Endothelial cell of umbilical vein (primary cell): ENCODE measurements at regions not wholly inside any gene's neighbourhood (a gene's known extent, or its start where the extent isn't known, plus 50 kb on each side); places are given as distances from the start of the nearest gene placed in this dataset.

Experiments
- BruUV-seq: library from RNA; stranded (reverse); fragments of 400-500 nt; replicated peaks from 2 replicates; lab custom pipeline; 2021; lab: Mats Ljungman, UMichigan
- CTCF ChIA-PET: fragments of 300-600, 350-600 bp; sonication (Branson Sonifier 250); formaldehyde crosslinking; loops from one replicate; lab custom pipeline; 2021; ENCODE audit warnings: antibody characterized with exemption, inconsistent platforms; lab: Charles Lee
- POLR2A ChIA-PET: fragments of 300-600, 350-600 bp; sonication (Branson Sonifier 250); formaldehyde crosslinking; loops from one replicate; lab custom pipeline; 2021; ENCODE audit warnings: antibody characterized with exemption, inconsistent platforms; lab: Charles Lee
- DNase-seq: peaks from one replicate; pipeline ENCODE4 v3.0.0-alpha.2; 2011; ENCODE audit warnings: low read depth, low spot score
- FAIRE-seq: peaks from 2 replicates; lab custom pipeline; 2011; peaks lifted over from hg19 to GRCh38; lab: Jason Lieb, UNC
- H2AFZ ChIP-seq: 2 replicates; pipeline ENCODE4 v1.6.0; 2012; ENCODE audit warnings: low read depth, low read length, control low read depth, inconsistent platforms
- H3K27ac ChIP-seq: 2 replicates; pipeline ENCODE4 v1.5.1; 2011; ENCODE audit warnings: low read depth, mild to moderate bottlenecking, control low read depth, low read length, moderate library complexity; ENCODE audit not compliant: insufficient read depth
- H3K27me3 ChIP-seq, 2 experiments: 2 replicates each; pipeline versions ENCODE4 v1.6.0 to v1.6.1; 2011; ENCODE audit warnings: low read length in 2 of 2, mixed read lengths in 1 of 2; ENCODE audit not compliant: control insufficient read depth in 2 of 2, insufficient read depth in 2 of 2
- H3K36me3 ChIP-seq, 2 experiments: 2 replicates in 1 of 2; 3 replicates in 1 of 2; pipeline ENCODE4 v1.5.1; 2011; ENCODE audit warnings: low read length in 2 of 2, mild to moderate bottlenecking in 1 of 2, moderate library complexity in 1 of 2; ENCODE audit not compliant: control insufficient read depth in 2 of 2, insufficient read depth in 2 of 2; ENCODE audit errors: extremely low read depth in 1 of 2
- H3K4me1 ChIP-seq: 3 replicates; pipeline ENCODE4 v1.5.1; 2011; ENCODE audit warnings: mild to moderate bottlenecking, low read length; ENCODE audit not compliant: control insufficient read depth, insufficient read depth; ENCODE audit errors: extremely low read depth
- H3K4me2 ChIP-seq: 2 replicates; pipeline ENCODE4 v1.6.1; 2011; ENCODE audit warnings: low read length, control low read depth, mixed read lengths; ENCODE audit not compliant: insufficient read depth
- H3K4me3 ChIP-seq, 3 experiments: fragments of 200-600 bp in 1 of 3; sonication (generic), shearing (Covaris generic) in 1 of 3; replicated peaks in 1 of 3; 2 replicates each; pipeline ENCODE4 v1.5.1; 2011 to 2016; ENCODE audit warnings: control low read depth in 3 of 3, low read length in 3 of 3, mild to moderate bottlenecking in 2 of 3, inconsistent platforms in 1 of 3, low read depth in 1 of 3, moderate library complexity in 1 of 3; ENCODE audit not compliant: insufficient read depth in 1 of 3
- H3K79me2 ChIP-seq: 2 replicates; pipeline ENCODE4 v1.6.0; 2012; ENCODE audit warnings: low read length, inconsistent platforms; ENCODE audit not compliant: control insufficient read depth, insufficient read depth
- H3K9ac ChIP-seq: replicated peaks from 2 replicates; pipeline ENCODE3; 2011; ENCODE audit warnings: low read length, control low read depth; ENCODE audit not compliant: insufficient read depth; ENCODE audit errors: extremely low read depth
- H3K9me1 ChIP-seq: replicated peaks from 3 replicates; pipeline ENCODE4 v1.6.0; 2011; ENCODE audit warnings: mild to moderate bottlenecking, low read length; ENCODE audit not compliant: control insufficient read depth, insufficient read depth; ENCODE audit errors: extremely low read depth
- H3K9me3 ChIP-seq: replicated peaks from 2 replicates; pipeline ENCODE4 v1.5.1; 2012; ENCODE audit warnings: low read length, inconsistent platforms; ENCODE audit not compliant: control insufficient read depth, insufficient read depth
- H4K20me1 ChIP-seq: replicated peaks from 2 replicates; pipeline ENCODE3; 2011; ENCODE audit warnings: mild to moderate bottlenecking, low read length; ENCODE audit not compliant: control insufficient read depth, insufficient read depth; ENCODE audit errors: extremely low read depth
- EZH2 ChIP-seq: IDR thresholded peaks from 2 replicates; pipeline ENCODE4 v1.6.1; 2012; ENCODE audit warnings: borderline replicate concordance, low read depth, mild to moderate bottlenecking, moderate library complexity, low read length, inconsistent platforms; ENCODE audit not compliant: severe bottlenecking
- FOS ChIP-seq: IDR thresholded peaks from 2 replicates; pipeline ENCODE4 v1.6.1; 2011; ENCODE audit warnings: mild to moderate bottlenecking, low read length, moderate library complexity, borderline replicate concordance; ENCODE audit not compliant: insufficient read depth
- GATA2 ChIP-seq: IDR thresholded peaks from 2 replicates; pipeline ENCODE4 v1.7.0; 2011; ENCODE audit warnings: low read depth, mild to moderate bottlenecking, moderate library complexity, mixed read lengths, low read length; ENCODE audit not compliant: insufficient read length, insufficient read depth
- JUN ChIP-seq: IDR thresholded peaks from 2 replicates; pipeline ENCODE4 v1.6.1; 2011; ENCODE audit warnings: borderline replicate concordance, low read depth; ENCODE audit not compliant: insufficient read length, insufficient read depth
- POLR2A ChIP-seq: IDR thresholded peaks from 2 replicates; pipeline ENCODE4 v1.6.1; 2012; ENCODE audit warnings: low read depth, mild to moderate bottlenecking, control low read depth, low read length
- POLR2AphosphoS5 ChIP-seq: IDR thresholded peaks from 2 replicates; pipeline ENCODE4 v1.6.1; 2012; ENCODE audit warnings: low read depth, mild to moderate bottlenecking, control low read depth, low read length, moderate library complexity; ENCODE audit not compliant: insufficient read depth
- dilution Hi-C: fragments of 300-500 bp; cut with MboI; formaldehyde crosslinking; loops from one replicate; pipeline ENCODE4 v1.15.0; 2019; ENCODE audit warnings: low sequenced_read_pairs; ENCODE audit not compliant: extremely low pct_ligation_motif_present
- intact Hi-C: fragments of 100-400 bp; cut with micrococcal nuclease; formaldehyde crosslinking; loops from one replicate; pipeline ENCODE4 v1.10.0; 2022
- TF ChIP-seq, protein P1 (sequence below), 2 donors: IDR thresholded peaks; 1 replicate in 1 of 2; 2 replicates in 1 of 2; pipeline ENCODE4 v1.5.1; 2011; ENCODE audit warnings: low read length in 2 of 2, mild to moderate bottlenecking in 2 of 2, moderate library complexity in 2 of 2, control low read depth in 1 of 2, inconsistent platforms in 1 of 2, low read depth in 1 of 2; ENCODE audit not compliant: insufficient read depth in 1 of 2; ENCODE audit errors: extremely low read depth in 1 of 2

DNA sequence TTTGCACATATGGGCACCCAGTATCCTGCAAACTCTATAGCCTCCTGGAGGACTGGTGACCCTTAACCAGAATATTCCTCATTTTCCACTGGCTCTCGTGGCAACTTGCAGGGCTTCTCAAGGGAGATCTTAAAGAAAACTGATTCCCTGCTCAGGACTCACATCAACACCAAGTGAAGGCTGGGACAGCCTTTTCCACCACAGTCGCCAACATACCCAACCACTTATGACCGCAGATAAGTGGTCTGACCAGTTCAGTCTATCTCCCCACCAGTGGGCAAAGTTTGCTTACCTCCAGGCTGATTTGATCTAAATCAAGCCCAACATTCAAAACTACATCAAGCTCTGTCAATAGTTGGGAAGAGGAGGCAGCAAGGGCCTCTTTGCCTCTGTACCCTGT lies 289.3 kb upstream of the GATB start:
- Histone ChIP-seq H3K4me3 (no peak overlapping the region), H4K20me1 (no peaks in the 10 kb centered on the region), H3K4me1 (no peaks in the 10 kb centered on the region), H3K9ac (no peak overlapping the region), H3K79me2 (no peaks in the 10 kb centered on the region), H3K27me3 (peaks cover 14 to 15% of the 10 kb centered on the region in 2 experiments), H3K9me3 (no peaks in the 10 kb centered on the region), H3K9me1 (no peaks in the 10 kb centered on the region), H3K27ac (no peak overlapping the region), H3K4me2 (no peak overlapping the region), H2AFZ (no peak overlapping the region), H3K36me3 (no peaks in the 10 kb centered on the region)
- no TSS peak for BruUV-seq
- POLR2A ChIA-PET, result no interaction called here
- CTCF ChIA-PET, result interaction anchor here (0.9 to 2.2 kb wide), 2 partner anchors 12 to 190 kb away, joined by 3 to 4 read pairs; no protein-coding TSS in a partner anchor
- FAIRE-seq (no peak), DNase-seq (no peak)
- intact Hi-C loops (no loop called here), dilution Hi-C loops (no loop called here)
- TF ChIP-seq, protein P1, sequence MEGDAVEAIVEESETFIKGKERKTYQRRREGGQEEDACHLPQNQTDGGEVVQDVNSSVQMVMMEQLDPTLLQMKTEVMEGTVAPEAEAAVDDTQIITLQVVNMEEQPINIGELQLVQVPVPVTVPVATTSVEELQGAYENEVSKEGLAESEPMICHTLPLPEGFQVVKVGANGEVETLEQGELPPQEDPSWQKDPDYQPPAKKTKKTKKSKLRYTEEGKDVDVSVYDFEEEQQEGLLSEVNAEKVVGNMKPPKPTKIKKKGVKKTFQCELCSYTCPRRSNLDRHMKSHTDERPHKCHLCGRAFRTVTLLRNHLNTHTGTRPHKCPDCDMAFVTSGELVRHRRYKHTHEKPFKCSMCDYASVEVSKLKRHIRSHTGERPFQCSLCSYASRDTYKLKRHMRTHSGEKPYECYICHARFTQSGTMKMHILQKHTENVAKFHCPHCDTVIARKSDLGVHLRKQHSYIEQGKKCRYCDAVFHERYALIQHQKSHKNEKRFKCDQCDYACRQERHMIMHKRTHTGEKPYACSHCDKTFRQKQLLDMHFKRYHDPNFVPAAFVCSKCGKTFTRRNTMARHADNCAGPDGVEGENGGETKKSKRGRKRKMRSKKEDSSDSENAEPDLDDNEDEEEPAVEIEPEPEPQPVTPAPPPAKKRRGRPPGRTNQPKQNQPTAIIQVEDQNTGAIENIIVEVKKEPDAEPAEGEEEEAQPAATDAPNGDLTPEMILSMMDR (IDR thresholded peaks at IDR 0.05; ENCODE audit: extremely low read depth in 1 of 2, insufficient read depth in 1 of 2, low read depth in 1 of 2, low read length in 2 of 2), result no peak
- TF ChIP-seq FOS (no peak), POLR2AphosphoS5 (no peak), EZH2 (no peak), GATA2 (no peak), POLR2A (no peak), JUN (no peak)
